A673 (cell line): ENCODE measurements at regions not wholly inside any gene's neighbourhood (a gene's known extent, or its start where the extent isn't known, plus 50 kb on each side); places are given as distances from the start of the nearest gene placed in this dataset.

ENCODE experiments used
- BruUV-seq: library from RNA; stranded (reverse); fragments of 400-500 nt; replicated peaks from 2 replicates; lab custom pipeline; 2021; lab: Mats Ljungman, UMichigan
- CTCF ChIA-PET: fragments of 300-600 bp; sonication (Branson Sonifier 250); formaldehyde crosslinking; loops from one replicate; lab custom pipeline; 2022; ENCODE audit warnings: antibody characterized with exemption; lab: Charles Lee
- POLR2A ChIA-PET: fragments of 300-600 bp; sonication (Branson Sonifier 250); formaldehyde crosslinking; loops from one replicate; lab custom pipeline; 2022; ENCODE audit warnings: antibody characterized with exemption; ENCODE audit not compliant: low non-redundant PET; lab: Charles Lee
- DNase-seq: peaks from one replicate; pipeline ENCODE4 v3.0.0-alpha.2; 2015; ENCODE audit warnings: low spot score
- H3K27ac ChIP-seq: fragments of 200-600 bp; sonication (generic); 2 replicates; pipeline ENCODE4 v1.5.1; 2016; ENCODE audit warnings: mixed run types, low read depth, mild to moderate bottlenecking, mixed read lengths, antibody characterized with exemption, low read length; ENCODE audit not compliant: poor library complexity, severe bottlenecking
- H3K27me3 ChIP-seq: fragments of 200-600 bp; sonication (generic); replicated peaks from 2 replicates; pipeline ENCODE4 v1.6.1; 2017; ENCODE audit warnings: mixed run types, low read depth, mild to moderate bottlenecking, mixed read lengths, antibody characterized with exemption, low read length; ENCODE audit not compliant: insufficient read depth, poor library complexity
- H3K36me3 ChIP-seq: fragments of 200-600 bp; sonication (generic); 2 replicates; pipeline ENCODE4 v1.6.1; 2016; ENCODE audit warnings: mixed run types, mild to moderate bottlenecking, mixed read lengths, antibody characterized with exemption, low read length; ENCODE audit not compliant: insufficient read depth, poor library complexity, severe bottlenecking
- H3K4me1 ChIP-seq: fragments of 200-600 bp; sonication (generic); 2 replicates; pipeline ENCODE4 v1.6.1; 2017; ENCODE audit warnings: mixed run types, mild to moderate bottlenecking, mixed read lengths, antibody characterized with exemption, low read length; ENCODE audit not compliant: insufficient read depth, poor library complexity, severe bottlenecking
- H3K4me3 ChIP-seq: fragments of 200-600 bp; sonication (generic); 2 replicates; pipeline ENCODE4 v1.5.1; 2016; ENCODE audit warnings: low read depth, mixed run types, mild to moderate bottlenecking, mixed read lengths, low read length; ENCODE audit not compliant: poor library complexity, severe bottlenecking
- H3K9me3 ChIP-seq: fragments of 200-600 bp; sonication (generic); 2 replicates; pipeline ENCODE4 v1.6.1; 2016; ENCODE audit warnings: mixed run types, low read depth, mild to moderate bottlenecking, mixed read lengths, antibody characterized with exemption, low read length; ENCODE audit not compliant: poor library complexity, severe bottlenecking
- CTCF ChIP-seq: fragments of 300-800, 200-600 bp; sonication (generic); conservative IDR thresholded peaks from 2 replicates; pipeline ENCODE4 v1.5.1; 2017; ENCODE audit warnings: low read depth, mild to moderate bottlenecking, antibody characterized with exemption, low read length, moderate library complexity, mixed read lengths
- EZH2 ChIP-seq: fragments of 200-600 bp; sonication (generic); IDR thresholded peaks from 2 replicates; pipeline ENCODE4 v1.6.1; 2017; ENCODE audit warnings: borderline replicate concordance, low read depth, mild to moderate bottlenecking, mixed read lengths, antibody characterized with exemption, low read length; ENCODE audit not compliant: poor library complexity, severe bottlenecking
- intact Hi-C: fragments of 100-400 bp; cut with micrococcal nuclease; formaldehyde crosslinking; loops from one replicate; pipeline ENCODE4 v1.10.0; 2022; ENCODE audit not compliant: unreplicated experiment

- H3K4me1 ChIP-seq = peaks cover 11% of the 10 kb centered on the region
- H3K27me3 ChIP-seq = no peaks in the 10 kb centered on the region
- H3K4me3 ChIP-seq = no peak overlapping the region
- BruUV-seq = no TSS peak
- DNase-seq = no peak
- H3K36me3 ChIP-seq = no peaks in the 10 kb centered on the region
- no peaks in the 10 kb centered on the region for H3K9me3 ChIP-seq
- H3K27ac ChIP-seq = no peak overlapping the region
- no peak for TF ChIP-seq EZH2
- TF ChIP-seq CTCF = no peak
- POLR2A ChIA-PET = interaction anchor here (0.7 kb wide), 1 partner anchor 204 kb away, joined by 11 read pairs; no protein-coding TSS in a partner anchor
- CTCF ChIA-PET = no interaction called here
- intact Hi-C loops = no loop called here
Observed at GRCh38 chr5:125199373-125199772, 452.9 kb upstream of the ZNF608 start.

- H3K36me3 ChIP-seq = no peaks in the 10 kb centered on the region
- H3K4me1 ChIP-seq = peaks cover 11% of the 10 kb centered on the region
- intact Hi-C loops = no loop called here
- no peak overlapping the region for H3K27ac ChIP-seq
- H3K4me3 ChIP-seq = peak overlapping the region; percentile 22
- no TSS peak for BruUV-seq
- no peak for TF ChIP-seq EZH2
- TF ChIP-seq CTCF = no peak
- H3K9me3 ChIP-seq = no peaks in the 10 kb centered on the region
- ChIA-PET POLR2A (interaction anchor here (0.7 kb wide), 1 partner anchor 203 kb away, joined by 11 read pairs; no protein-coding TSS in a partner anchor), CTCF (no interaction called here)
- no peaks in the 10 kb centered on the region for H3K27me3 ChIP-seq
- peak; percentile 31 for DNase-seq
Observed at GRCh38 chr5:125199968-125200865, 453.8 kb upstream of the ZNF608 start.

- no peak overlapping the region for H3K27ac ChIP-seq
- ChIA-PET CTCF (interaction anchor here (0.6 kb wide), 1 partner anchor 599 kb away, joined by 12 read pairs; no protein-coding TSS in a partner anchor), POLR2A (no interaction called here)
- H3K4me1 ChIP-seq = peaks cover 11% of the 10 kb centered on the region
- no peaks in the 10 kb centered on the region for H3K36me3 ChIP-seq
- no peaks in the 10 kb centered on the region for H3K9me3 ChIP-seq
- H3K27me3 ChIP-seq = no peaks in the 10 kb centered on the region
- BruUV-seq = no TSS peak
- intact Hi-C loops = no loop called here
- no peak for DNase-seq
- peak overlapping the region; percentile 22 for H3K4me3 ChIP-seq
- TF ChIP-seq EZH2 (no peak), CTCF (no peak)
Observed at GRCh38 chr5:125200866-125201373, 454.5 kb upstream of the ZNF608 start.
